GM23248 (cell line): ENCODE measurements at regions not wholly inside any gene's neighbourhood (a gene's known extent, or its start where the extent isn't known, plus 50 kb on each side); places are given as distances from the start of the nearest gene placed in this dataset.

Source experiments
- DNase-seq: peaks from one replicate; pipeline ENCODE4 v3.0.0-alpha.2; 2015
- H2AFZ ChIP-seq: fragments of 200-600 bp; sonication (generic); 2 replicates; pipeline ENCODE4 v1.6.1; 2016; ENCODE audit warnings: antibody characterized with exemption
- H3F3A ChIP-seq: fragments of 200-600 bp; sonication (generic); 2 replicates; pipeline ENCODE4 v1.6.1; 2016; ENCODE audit warnings: mild to moderate bottlenecking, antibody characterized with exemption, mixed run types; ENCODE audit not compliant: insufficient read depth
- H3K27ac ChIP-seq: fragments of 200-600 bp; sonication (generic); 2 replicates; pipeline ENCODE4 v1.5.1; 2016; ENCODE audit warnings: mild to moderate bottlenecking
- H3K27me3 ChIP-seq: fragments of 200-600 bp; sonication (generic); replicated peaks from 2 replicates; pipeline ENCODE4 v1.6.1; 2016; ENCODE audit warnings: mild to moderate bottlenecking; ENCODE audit not compliant: insufficient read depth
- H3K36me3 ChIP-seq: fragments of 200-600 bp; sonication (generic); 2 replicates; pipeline ENCODE4 v1.6.1; 2016; ENCODE audit warnings: low read depth, mild to moderate bottlenecking
- H3K4me1 ChIP-seq: fragments of 200-600 bp; sonication (generic); 2 replicates; pipeline ENCODE4 v1.6.1; 2016; ENCODE audit warnings: mild to moderate bottlenecking; ENCODE audit not compliant: insufficient read depth
- H3K4me2 ChIP-seq: fragments of 200-600 bp; sonication (generic); one replicate; pipeline ENCODE4 v1.6.1; 2016; ENCODE audit warnings: mild to moderate bottlenecking; ENCODE audit not compliant: unreplicated experiment
- H3K4me3 ChIP-seq: fragments of 200-600 bp; sonication (generic); 2 replicates; pipeline ENCODE4 v1.5.1; 2016; ENCODE audit warnings: mild to moderate bottlenecking
- H3K79me2 ChIP-seq: fragments of 200-600 bp; sonication (generic); 2 replicates; pipeline ENCODE4 v1.6.1; 2016; ENCODE audit warnings: mild to moderate bottlenecking; ENCODE audit not compliant: insufficient read depth
- H3K9ac ChIP-seq: fragments of 200-600 bp; sonication (generic); 2 replicates; pipeline ENCODE4 v1.6.1; 2016; ENCODE audit warnings: mild to moderate bottlenecking
- H3K9me2 ChIP-seq: fragments of 200-600 bp; sonication (generic); 2 replicates; pipeline ENCODE4 v1.6.1; 2016; ENCODE audit warnings: mixed run types, mild to moderate bottlenecking, moderate library complexity; ENCODE audit not compliant: insufficient read depth
- H3K9me3 ChIP-seq: fragments of 200-600 bp; sonication (generic); one replicate; pipeline ENCODE4 v1.6.1; 2017; ENCODE audit warnings: low read depth
- H4K20me1 ChIP-seq: fragments of 200-600 bp; sonication (generic); 2 replicates; pipeline ENCODE4 v1.6.0; 2016; ENCODE audit not compliant: insufficient read depth
- EZH2 ChIP-seq: fragments of 200-600 bp; sonication (generic); IDR thresholded peaks from 2 replicates; pipeline ENCODE4 v1.6.1; 2018; ENCODE audit warnings: antibody characterized with exemption, mild to moderate bottlenecking; ENCODE audit not compliant: insufficient read depth, poor library complexity, severe bottlenecking
- EZH2phosphoT487 ChIP-seq: fragments of 200-600 bp; sonication (generic); IDR thresholded peaks from 2 replicates; pipeline ENCODE4 v1.6.1; 2018; ENCODE audit warnings: antibody characterized with exemption, moderate library complexity, mild to moderate bottlenecking, low read depth; ENCODE audit not compliant: insufficient read depth
- WGBS, 2 experiments: methylation state at CpG; one replicate each; pipeline ENCODE4 v1.1.6; 2015 to 2017; ENCODE audit warnings: low lambda C conversion rate in 2 of 2, low coverage in 1 of 2; ENCODE audit errors: missing lambda C conversion rate in 2 of 2; 5-methylcytosine and 5-hydroxymethylcytosine counted together
- in situ Hi-C: fragments of 300-500 bp; cut with MboI; formaldehyde crosslinking; loops from 2 replicates; pipeline ENCODE4 v1.15.0; 2020

- Histone ChIP-seq H3K4me1 (0 out of 2 replicates have a peak, but pooled peaks cover 8% of the 10 kb centered on the region), H3K4me3 (no peak overlapping the region), H3K9ac (no peak overlapping the region), H3K36me3 (no peaks in the 10 kb centered on the region), H3K4me2 (no peak overlapping the region), H4K20me1 (no peaks in the 10 kb centered on the region), H3K27me3 (peaks cover 9% of the 10 kb centered on the region; the same call in 1 of the 2 replicates), H3K27ac (no peak overlapping the region), H2AFZ (no peak overlapping the region), H3K79me2 (no peaks in the 10 kb centered on the region), H3F3A (0 out of 2 replicates have a peak, but pooled peaks cover 6% of the 10 kb centered on the region), H3K9me2 (no peaks in the 10 kb centered on the region), H3K9me3 (no peaks in the 10 kb centered on the region)
- DNase-seq = no peak
- TF ChIP-seq EZH2 = no peak
- TF ChIP-seq EZH2phosphoT487 = no peak
- in situ Hi-C loops = no loop called here
- WGBS, 2 experiments = 79 to 85% methylated on average over 3 of the region's 3 CpGs
Observed at GRCh38 chr6:137343241-137343640, 124.1 kb upstream of the IFNGR1 start.

DNA sequence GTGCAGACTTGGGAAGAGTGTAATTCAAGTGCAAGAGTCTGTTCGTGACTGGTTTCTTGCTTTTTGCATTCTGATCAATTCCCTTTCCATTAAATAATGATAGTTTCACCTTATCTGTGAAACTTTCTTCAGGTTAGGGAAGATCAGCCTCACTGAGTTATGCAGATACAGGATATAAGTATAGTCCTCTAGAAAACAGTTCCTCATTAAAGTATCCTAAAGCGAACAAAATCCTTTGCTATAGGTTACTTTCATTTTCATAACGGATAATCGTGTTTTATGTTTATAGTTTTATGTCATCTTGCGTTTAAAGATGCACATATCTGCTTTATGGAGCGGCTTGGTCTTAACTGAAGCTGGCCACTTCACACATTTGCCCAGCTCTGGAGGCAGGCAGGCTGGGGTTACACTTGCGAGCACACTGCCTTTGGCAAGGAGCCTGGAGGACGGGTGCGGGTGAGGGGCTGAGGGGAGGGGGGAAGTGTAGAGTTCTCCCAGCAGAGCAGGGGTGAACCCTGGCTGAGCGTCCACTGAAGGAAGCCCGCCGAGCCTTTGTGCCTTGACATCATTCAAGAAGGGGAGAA, 123.5 kb upstream of the IFNGR1 start:
- H3K4me1 ChIP-seq = 0 out of 2 replicates have a peak, but pooled peaks cover 8% of the 10 kb centered on the region
- no peak for DNase-seq
- H3K9ac ChIP-seq = peak overlapping the region; percentile 10; the same call in 1 of the 2 replicates
- no peak overlapping the region for H3K27ac ChIP-seq
- no peaks in the 10 kb centered on the region for H3K9me2 ChIP-seq
- H3K9me3 ChIP-seq = no peaks in the 10 kb centered on the region
- 23 to 31% methylated on average over 10 to 12 of the region's 12 CpGs for WGBS, 2 experiments
- no peaks in the 10 kb centered on the region for H3K79me2 ChIP-seq
- in situ Hi-C loops = no loop called here
- H4K20me1 ChIP-seq = no peaks in the 10 kb centered on the region
- H2AFZ ChIP-seq = peak overlapping the region; percentile 67
- peaks cover 9% of the 10 kb centered on the region for H3K27me3 ChIP-seq
- TF ChIP-seq EZH2phosphoT487 = no peak
- no peak for TF ChIP-seq EZH2
- H3K36me3 ChIP-seq = no peaks in the 10 kb centered on the region
- peak overlapping the region; percentile 65 for H3K4me2 ChIP-seq
- H3K4me3 ChIP-seq = peak overlapping the region; percentile 63
- H3F3A ChIP-seq = 0 out of 2 replicates have a peak, but pooled peaks cover 6% of the 10 kb centered on the region

DNA sequence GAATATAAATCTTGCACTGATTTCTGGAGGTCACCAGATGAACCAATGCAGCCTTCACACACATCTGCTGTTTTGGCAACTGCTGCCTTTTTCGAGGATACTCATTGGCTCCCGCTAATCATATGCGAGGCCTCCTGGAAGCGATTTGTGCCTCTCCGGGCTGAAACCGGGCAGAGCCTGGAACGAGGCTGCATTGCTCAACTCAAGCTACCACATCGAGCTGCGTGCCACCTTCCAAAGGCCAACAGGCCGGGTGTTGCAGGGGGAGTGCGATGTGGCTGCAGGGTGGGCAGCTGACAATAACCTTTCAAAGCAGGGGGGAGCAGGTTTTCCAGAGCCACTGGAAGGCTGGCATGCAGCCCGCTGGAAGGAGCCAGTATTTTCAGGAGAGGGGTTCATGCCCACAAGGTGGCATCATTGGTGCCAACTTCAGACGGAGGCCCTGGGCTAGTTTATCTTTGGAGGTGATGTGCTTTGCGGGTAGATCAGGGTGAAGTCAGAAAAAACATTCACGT, 122.6 kb upstream of the IFNGR1 start:
- H3F3A ChIP-seq = 0 out of 2 replicates have a peak, but pooled peaks cover 6% of the 10 kb centered on the region
- H3K4me2 ChIP-seq = peak overlapping the region; percentile 24
- 14 to 18% methylated on average over 15 of the region's 15 CpGs for WGBS, 2 experiments
- no peak overlapping the region for H3K4me3 ChIP-seq
- peaks cover 13% of the 10 kb centered on the region for H3K27me3 ChIP-seq
- 0 out of 2 replicates have a peak, but pooled peaks cover 8% of the 10 kb centered on the region for H3K4me1 ChIP-seq
- no peaks in the 10 kb centered on the region for H3K9me3 ChIP-seq
- no peaks in the 10 kb centered on the region for H3K9me2 ChIP-seq
- peak; percentile 65 for DNase-seq
- no peak overlapping the region for H2AFZ ChIP-seq
- in situ Hi-C loops = no loop called here
- H3K9ac ChIP-seq = no peak overlapping the region
- H3K27ac ChIP-seq = no peak overlapping the region
- H3K79me2 ChIP-seq = no peaks in the 10 kb centered on the region
- no peaks in the 10 kb centered on the region for H3K36me3 ChIP-seq
- no peaks in the 10 kb centered on the region for H4K20me1 ChIP-seq
- TF ChIP-seq EZH2phosphoT487 = no peak
- no peak for TF ChIP-seq EZH2

DNA sequence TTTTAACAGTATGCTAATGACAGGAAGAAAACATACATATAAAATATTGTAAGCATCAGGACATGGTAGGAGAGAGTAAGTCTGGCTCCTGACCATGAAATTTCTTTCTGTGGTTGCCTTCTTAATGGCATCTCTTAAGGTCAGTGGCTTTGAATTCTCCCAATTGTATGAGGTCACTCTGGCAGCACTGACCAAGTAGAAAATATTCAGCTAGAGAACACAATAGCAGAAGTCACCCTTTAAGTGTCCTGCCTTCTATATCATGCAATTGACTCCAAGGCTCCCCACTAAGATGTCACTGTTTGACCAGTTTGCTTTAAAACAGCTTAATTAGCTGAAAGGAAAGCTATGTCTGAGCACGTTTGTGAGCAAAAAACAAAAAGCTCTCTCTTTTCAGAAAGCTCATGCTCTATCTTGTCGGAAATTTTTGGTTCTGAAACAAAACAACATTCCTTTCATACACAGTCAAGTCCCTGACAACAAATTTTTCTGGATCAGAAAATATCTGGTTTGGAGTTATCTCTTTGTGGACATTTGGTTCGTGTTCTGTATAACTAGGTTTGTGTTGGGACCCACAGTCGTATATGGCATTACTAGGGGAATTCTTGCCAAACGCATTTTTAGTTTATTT, 120.9 kb upstream of the IFNGR1 start:
- Histone ChIP-seq H3K4me3 (peak overlapping the region; percentile 9; the same call in 1 of the 2 replicates), H3K36me3 (no peaks in the 10 kb centered on the region), H4K20me1 (no peaks in the 10 kb centered on the region), H3K4me2 (peak overlapping the region; percentile 32), H3K27ac (no peak overlapping the region), H3K9me2 (no peaks in the 10 kb centered on the region), H2AFZ (0 out of 2 replicates have a peak overlapping the region, but pooled peaks have one; percentile 33), H3K4me1 (0 out of 2 replicates have a peak, but pooled peaks cover 8% of the 10 kb centered on the region), H3F3A (0 out of 2 replicates have a peak, but pooled peaks cover 6% of the 10 kb centered on the region), H3K9me3 (no peaks in the 10 kb centered on the region), H3K9ac (no peak overlapping the region), H3K27me3 (peaks cover 17% of the 10 kb centered on the region), H3K79me2 (no peaks in the 10 kb centered on the region)
- 4 to 7% methylated on average over 5 of the region's 5 CpGs for WGBS, 2 experiments
- TF ChIP-seq EZH2 = no peak
- no peak for TF ChIP-seq EZH2phosphoT487
- peak; percentile 30 for DNase-seq
- in situ Hi-C loops = no loop called here
